Tibial nerve (tissue), 4 donors: ENCODE measurements at regions not wholly inside any gene's neighbourhood (a gene's known extent, or its start where the extent isn't known, plus 50 kb on each side); places are given as distances from the start of the nearest gene placed in this dataset.

Source experiments
- CTCF ChIP-seq, 5 experiments: fragments of 200-600 bp in 3 of 5; fragments of 450-650 bp in 2 of 5; sonication (generic) in 3 of 5; IDR thresholded peaks; one replicate each; pipeline ENCODE4 v1.5.1; 2016 to 2019; ENCODE audit warnings: antibody characterized with exemption in 5 of 5, mild to moderate bottlenecking in 3 of 5, moderate library complexity in 2 of 5
- EP300 ChIP-seq, 2 donors: sonication (generic); formaldehyde crosslinking; IDR thresholded peaks; one replicate each; pipeline ENCODE4 v1.6.1; 2017; ENCODE audit warnings: antibody characterized with exemption in 2 of 2, mild to moderate bottlenecking in 1 of 2
- POLR2A ChIP-seq, 2 donors: fragments of 450-650 bp; IDR thresholded peaks; one replicate each; pipeline ENCODE4 v1.6.1; 2017; ENCODE audit warnings: antibody characterized with exemption in 2 of 2, mild to moderate bottlenecking in 2 of 2, moderate library complexity in 2 of 2

- TF ChIP-seq CTCF (IDR thresholded peaks at IDR 0.05) (no peak), POLR2A (IDR thresholded peaks at IDR 0.05) (no peak), EP300 (IDR thresholded peaks at IDR 0.05) (no peak)
Observed at GRCh38 chr1:163928069-163928468, 606.3 kb downstream of the NUF2 start.
